Parathyroid adenoma (tissue), 2 donors: ENCODE measurements at regions not wholly inside any gene's neighbourhood (a gene's known extent, or its start where the extent isn't known, plus 50 kb on each side); places are given as distances from the start of the nearest gene placed in this dataset.

Source experiments
- H2AFZ ChIP-seq: fragments of 300-600 bp; sonication (generic); one replicate; pipeline ENCODE4 v1.7.0; 2017; ENCODE audit warnings: antibody characterized with exemption, mild to moderate bottlenecking
- H3K27ac ChIP-seq: fragments of 300-600 bp; sonication (generic); one replicate; pipeline ENCODE4 v1.7.0; 2017
- H3K27me3 ChIP-seq: fragments of 300-600 bp; sonication (generic); one replicate; pipeline ENCODE4 v1.7.0; 2017; ENCODE audit warnings: low read length; ENCODE audit not compliant: control insufficient read depth, insufficient read depth
- H3K36me3 ChIP-seq: fragments of 300-600 bp; sonication (generic); one replicate; pipeline ENCODE4 v1.7.0; 2017; ENCODE audit warnings: low read length; ENCODE audit not compliant: control insufficient read depth, insufficient read depth
- H3K4me1 ChIP-seq: fragments of 300-600 bp; sonication (generic); one replicate; pipeline ENCODE4 v1.7.0; 2017; ENCODE audit warnings: control low read depth
- H3K4me2 ChIP-seq: fragments of 300-600 bp; sonication (generic); one replicate; pipeline ENCODE4 v1.7.0; 2017; ENCODE audit warnings: low read length
- H3K4me3 ChIP-seq: fragments of 300-600 bp; sonication (generic); one replicate; pipeline ENCODE4 v1.7.0; 2017; ENCODE audit warnings: low read depth, low read length
- H3K79me2 ChIP-seq: fragments of 300-600 bp; sonication (generic); one replicate; pipeline ENCODE4 v1.7.0; 2017; ENCODE audit warnings: control low read depth
- H3K9ac ChIP-seq: fragments of 300-600 bp; sonication (generic); one replicate; pipeline ENCODE4 v1.7.0; 2017; ENCODE audit warnings: mild to moderate bottlenecking
- H3K9me3 ChIP-seq: fragments of 300-600 bp; sonication (generic); one replicate; pipeline ENCODE4 v1.7.0; 2017; ENCODE audit warnings: low read length; ENCODE audit not compliant: control insufficient read depth
- TF ChIP-seq, protein P1 (sequence below): fragments of 300-600 bp; sonication (generic); IDR thresholded peaks from one replicate; pipeline ENCODE4 v1.7.0; 2017; ENCODE audit warnings: antibody characterized with exemption, mild to moderate bottlenecking
- donor health status: primary hyperparathyroidism.

DNA sequence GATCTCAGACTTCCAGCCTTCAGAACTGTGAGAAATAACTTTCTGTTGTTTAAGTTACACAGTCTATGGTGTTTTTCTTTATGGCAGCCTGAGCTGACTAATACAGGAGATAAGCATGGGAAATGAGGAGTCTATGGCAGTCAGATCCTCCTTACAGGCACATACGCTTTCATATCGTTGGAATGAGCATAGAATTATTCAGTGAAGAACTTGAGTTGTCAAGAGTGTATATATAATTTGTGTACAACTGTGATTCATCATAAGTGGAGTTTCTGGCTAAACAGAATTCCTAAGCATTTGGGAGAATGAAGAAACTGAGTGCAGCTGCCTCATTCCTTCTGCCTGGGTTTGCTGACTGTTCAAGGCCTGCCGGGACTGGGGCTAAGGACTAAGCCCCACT is 516.7 kb downstream of the ADRA2A start:
- H3K4me3 ChIP-seq: no peak overlapping the region
- no peaks in the 10 kb centered on the region for H3K27me3 ChIP-seq
- no peaks in the 10 kb centered on the region for H3K36me3 ChIP-seq

DNA sequence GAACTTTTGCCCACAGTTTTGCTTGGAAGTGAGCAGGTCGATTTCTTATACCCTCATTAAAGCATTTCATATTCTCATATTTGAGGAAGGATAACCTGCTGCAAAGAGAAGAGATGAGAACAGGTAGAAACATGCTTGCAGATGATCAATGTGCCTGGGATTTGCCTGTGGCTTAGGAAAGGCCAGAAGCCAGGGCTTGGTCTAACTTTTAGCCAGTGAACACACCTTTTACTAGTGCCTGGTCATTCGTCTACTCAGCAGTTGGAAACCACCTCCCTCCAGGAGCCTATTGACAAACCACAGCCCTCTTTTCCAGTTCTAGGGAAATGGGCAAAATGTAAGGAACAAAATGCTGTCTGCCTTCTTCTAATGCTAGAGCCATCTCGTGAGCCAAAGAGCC is 518.3 kb downstream of the ADRA2A start:
- no peak overlapping the region for H3K27ac ChIP-seq

More for the DNA sequence above, 516.7 kb downstream of the ADRA2A start:
- TF ChIP-seq, protein P1, sequence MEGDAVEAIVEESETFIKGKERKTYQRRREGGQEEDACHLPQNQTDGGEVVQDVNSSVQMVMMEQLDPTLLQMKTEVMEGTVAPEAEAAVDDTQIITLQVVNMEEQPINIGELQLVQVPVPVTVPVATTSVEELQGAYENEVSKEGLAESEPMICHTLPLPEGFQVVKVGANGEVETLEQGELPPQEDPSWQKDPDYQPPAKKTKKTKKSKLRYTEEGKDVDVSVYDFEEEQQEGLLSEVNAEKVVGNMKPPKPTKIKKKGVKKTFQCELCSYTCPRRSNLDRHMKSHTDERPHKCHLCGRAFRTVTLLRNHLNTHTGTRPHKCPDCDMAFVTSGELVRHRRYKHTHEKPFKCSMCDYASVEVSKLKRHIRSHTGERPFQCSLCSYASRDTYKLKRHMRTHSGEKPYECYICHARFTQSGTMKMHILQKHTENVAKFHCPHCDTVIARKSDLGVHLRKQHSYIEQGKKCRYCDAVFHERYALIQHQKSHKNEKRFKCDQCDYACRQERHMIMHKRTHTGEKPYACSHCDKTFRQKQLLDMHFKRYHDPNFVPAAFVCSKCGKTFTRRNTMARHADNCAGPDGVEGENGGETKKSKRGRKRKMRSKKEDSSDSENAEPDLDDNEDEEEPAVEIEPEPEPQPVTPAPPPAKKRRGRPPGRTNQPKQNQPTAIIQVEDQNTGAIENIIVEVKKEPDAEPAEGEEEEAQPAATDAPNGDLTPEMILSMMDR: no peak
- H3K27ac ChIP-seq: no peak overlapping the region
- no peaks in the 10 kb centered on the region for H3K4me1 ChIP-seq
- no peak overlapping the region for H3K4me2 ChIP-seq
- H3K9me3 ChIP-seq: no peaks in the 10 kb centered on the region
- H3K79me2 ChIP-seq: no peaks in the 10 kb centered on the region
- no peak overlapping the region for H2AFZ ChIP-seq
- no peak overlapping the region for H3K9ac ChIP-seq

DNA sequence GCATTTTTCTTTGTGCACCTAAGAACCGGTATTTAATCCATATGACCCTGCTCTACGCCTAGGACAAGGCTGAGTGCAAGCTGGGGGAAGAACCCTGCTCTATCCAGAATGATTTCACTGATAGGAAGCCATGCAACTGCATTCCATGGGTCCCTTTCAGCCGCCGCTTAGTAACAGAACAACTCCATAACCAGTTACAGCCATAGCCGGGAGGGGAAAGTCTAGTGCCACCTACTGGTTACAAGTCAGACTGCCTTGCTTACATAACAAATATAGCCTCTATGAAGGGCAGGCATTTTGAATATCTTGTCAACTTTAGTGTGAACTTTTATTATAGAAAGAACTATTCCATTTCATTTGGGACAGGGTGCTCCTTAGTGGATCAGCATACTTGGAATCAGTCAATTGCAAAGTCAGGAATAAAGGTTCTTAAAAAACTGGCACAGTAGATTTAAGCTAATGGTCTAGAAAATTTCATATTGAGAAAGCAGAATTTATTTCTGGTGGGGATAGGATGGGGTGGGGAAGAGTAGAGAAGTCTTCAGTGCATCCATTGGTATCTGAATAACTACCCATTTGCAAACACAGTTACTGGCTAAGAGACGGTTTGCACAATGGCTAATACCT is 521.7 kb downstream of the ADRA2A start:
- H3K27me3 ChIP-seq: no peaks in the 10 kb centered on the region
- no peak overlapping the region for H3K27ac ChIP-seq
- TF ChIP-seq, protein P1: peak; percentile 86
- H3K4me2 ChIP-seq: no peak overlapping the region
- peak overlapping the region; percentile 5 for H2AFZ ChIP-seq
- H3K4me1 ChIP-seq: no peaks in the 10 kb centered on the region
- no peaks in the 10 kb centered on the region for H3K9me3 ChIP-seq
- no peaks in the 10 kb centered on the region for H3K79me2 ChIP-seq
- no peaks in the 10 kb centered on the region for H3K36me3 ChIP-seq
- no peak overlapping the region for H3K9ac ChIP-seq
- H3K4me3 ChIP-seq: no peak overlapping the region

More for the DNA sequence above, 518.3 kb downstream of the ADRA2A start:
- Histone ChIP-seq H3K9me3 (no peaks in the 10 kb centered on the region), H3K79me2 (no peaks in the 10 kb centered on the region), H3K36me3 (no peaks in the 10 kb centered on the region), H3K27me3 (no peaks in the 10 kb centered on the region), H3K4me3 (no peak overlapping the region), H2AFZ (no peak overlapping the region), H3K9ac (no peak overlapping the region), H3K4me1 (no peaks in the 10 kb centered on the region), H3K4me2 (no peak overlapping the region)
- TF ChIP-seq, protein P1: no peak

DNA sequence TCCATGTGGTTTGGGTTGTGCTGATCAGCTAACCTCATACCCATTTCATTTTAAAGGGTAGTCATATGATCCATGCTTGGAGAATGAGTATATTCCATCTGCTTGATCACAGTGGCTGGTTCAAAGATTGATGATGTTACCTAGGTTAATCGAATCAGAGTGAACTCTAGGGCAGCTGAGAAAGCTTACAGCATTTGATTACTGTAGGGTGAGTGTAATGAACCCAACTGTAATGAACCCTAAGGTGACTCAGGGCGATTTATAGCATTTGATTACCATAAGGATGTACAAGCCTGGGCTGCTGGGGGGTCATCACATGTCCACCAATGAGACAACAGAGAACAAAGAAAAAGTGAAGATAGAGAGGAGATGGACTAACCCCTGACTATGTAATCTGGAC is 523.1 kb downstream of the ADRA2A start:
- H3K4me2 ChIP-seq: no peak overlapping the region
- H3K27ac ChIP-seq: no peak overlapping the region
- no peaks in the 10 kb centered on the region for H3K79me2 ChIP-seq
- TF ChIP-seq, protein P1: no peak
- no peak overlapping the region for H3K9ac ChIP-seq
- H3K9me3 ChIP-seq: no peaks in the 10 kb centered on the region
- no peaks in the 10 kb centered on the region for H3K27me3 ChIP-seq
- no peak overlapping the region for H2AFZ ChIP-seq
- no peaks in the 10 kb centered on the region for H3K36me3 ChIP-seq
- no peak overlapping the region for H3K4me3 ChIP-seq
- no peaks in the 10 kb centered on the region for H3K4me1 ChIP-seq

DNA sequence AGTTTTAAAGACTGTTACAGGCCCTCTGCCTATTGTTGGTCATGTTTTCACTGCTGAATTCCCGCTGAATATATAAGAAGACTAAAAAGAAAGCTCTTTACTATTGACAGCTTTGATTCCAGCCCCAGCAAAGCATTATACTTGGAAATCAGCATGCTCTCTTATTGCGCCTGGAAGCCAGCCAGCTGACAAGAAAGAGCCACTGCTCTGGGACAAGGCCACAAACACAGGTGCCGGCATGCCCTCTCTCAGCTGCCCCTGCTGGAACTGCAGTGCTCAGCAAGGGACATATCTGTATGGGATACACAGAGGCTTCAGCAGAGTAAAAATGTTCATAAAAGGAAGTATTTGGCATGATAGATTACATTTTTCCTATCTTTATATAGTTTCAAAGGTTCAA is 523.9 kb downstream of the ADRA2A start:
- no peak overlapping the region for H3K9ac ChIP-seq
- no peak overlapping the region for H3K27ac ChIP-seq
- TF ChIP-seq, protein P1: no peak
- H2AFZ ChIP-seq: no peak overlapping the region
- no peak overlapping the region for H3K4me3 ChIP-seq
- no peak overlapping the region for H3K4me2 ChIP-seq
- no peaks in the 10 kb centered on the region for H3K27me3 ChIP-seq
- H3K4me1 ChIP-seq: no peaks in the 10 kb centered on the region
- H3K79me2 ChIP-seq: no peaks in the 10 kb centered on the region
- H3K36me3 ChIP-seq: no peaks in the 10 kb centered on the region
- H3K9me3 ChIP-seq: no peaks in the 10 kb centered on the region
